ENCODE measurements at regions not wholly inside any gene's neighbourhood (a gene's known extent, or its start where the extent isn't known, plus 50 kb on each side); places are given as distances from the start of the nearest gene placed in this dataset.

- intact Hi-C loops (cut with DNase I): no loop called here
- Histone ChIP-seq H3K36me3 (replicated peaks in 1 of 2; ENCODE audit: insufficient read depth in 1 of 2, low read depth in 2 of 2) (no peaks in the 10 kb centered on the region), H3K9me3 (no peaks in the 10 kb centered on the region), H3K27me3 (no peaks in the 10 kb centered on the region), H3K4me3 (no peak overlapping the region), H3K4me1 (no peaks in the 10 kb centered on the region), H3K27ac (no peak overlapping the region)
- DNase-seq (no peak), ATAC-seq (no peak)
- no peak for TF ChIP-seq POLR2A (IDR thresholded peaks at IDR 0.05)
- TF ChIP-seq CTCF (IDR thresholded peaks at IDR 0.05): no peak
- 61 to 76% methylated on average over 3 of the region's 3 CpGs for WGBS, 2 donors
Observed at GRCh38 chr3:22606938-22607337, 596.2 kb upstream of the UBE2E2 start.

- 90 to 92% methylated on average over 4 of the region's 4 CpGs for WGBS, 2 donors
- ATAC-seq: no peak
- intact Hi-C loops (cut with DNase I): no loop called here
- H3K27ac ChIP-seq: no peak overlapping the region
- DNase-seq: no peak
- no peaks in the 10 kb centered on the region for H3K9me3 ChIP-seq
- no peaks in the 10 kb centered on the region for H3K36me3 ChIP-seq (replicated peaks in 1 of 2; ENCODE audit: insufficient read depth in 1 of 2, low read depth in 2 of 2)
- no peaks in the 10 kb centered on the region for H3K4me1 ChIP-seq
- no peaks in the 10 kb centered on the region for H3K27me3 ChIP-seq
- no peak overlapping the region for H3K4me3 ChIP-seq
- TF ChIP-seq CTCF (IDR thresholded peaks at IDR 0.05) (no peak), POLR2A (IDR thresholded peaks at IDR 0.05) (no peak)
Observed at GRCh38 chr3:22608093-22608492, 595.0 kb upstream of the UBE2E2 start.

GRCh38 chr3:22608721-22609120 is 594.4 kb upstream of the UBE2E2 start:
- Histone ChIP-seq H3K36me3 (replicated peaks in 1 of 2; ENCODE audit: insufficient read depth in 1 of 2, low read depth in 2 of 2) (no peaks in the 10 kb centered on the region), H3K27ac (no peak overlapping the region), H3K9me3 (no peaks in the 10 kb centered on the region), H3K4me3 (no peak overlapping the region), H3K27me3 (no peaks in the 10 kb centered on the region), H3K4me1 (no peaks in the 10 kb centered on the region)
- no peak for DNase-seq
- TF ChIP-seq CTCF (IDR thresholded peaks at IDR 0.05): no peak
- TF ChIP-seq POLR2A (IDR thresholded peaks at IDR 0.05): no peak
- no peak for ATAC-seq
- WGBS, 2 donors: 83 to 86% methylated on average over 2 of the region's 2 CpGs
- intact Hi-C loops (cut with DNase I): no loop called here

- DNase-seq (no peak), ATAC-seq (no peak)
- Histone ChIP-seq H3K27ac (no peak overlapping the region), H3K27me3 (no peaks in the 10 kb centered on the region), H3K9me3 (no peaks in the 10 kb centered on the region), H3K36me3 (replicated peaks in 1 of 2; ENCODE audit: insufficient read depth in 1 of 2, low read depth in 2 of 2) (no peaks in the 10 kb centered on the region), H3K4me3 (no peak overlapping the region), H3K4me1 (no peaks in the 10 kb centered on the region)
- TF ChIP-seq CTCF (IDR thresholded peaks at IDR 0.05) (no peak), POLR2A (IDR thresholded peaks at IDR 0.05) (no peak)
- 79 to 83% methylated on average over 1 of the region's 1 CpG for WGBS, 2 donors
- intact Hi-C loops (cut with DNase I): no loop called here
Observed at GRCh38 chr3:22609139-22609538, 594.0 kb upstream of the UBE2E2 start.

GRCh38 chr3:22612927-22613326 is 590.2 kb upstream of the UBE2E2 start:
- H3K27ac ChIP-seq: no peak overlapping the region
- DNase-seq (no peak), ATAC-seq (no peak)
- no peak overlapping the region for H3K4me3 ChIP-seq
- no peaks in the 10 kb centered on the region for H3K9me3 ChIP-seq
- intact Hi-C loops (cut with DNase I): no loop called here
- no peaks in the 10 kb centered on the region for H3K27me3 ChIP-seq
- no peaks in the 10 kb centered on the region for H3K36me3 ChIP-seq (replicated peaks in 1 of 2; ENCODE audit: insufficient read depth in 1 of 2, low read depth in 2 of 2)
- TF ChIP-seq POLR2A (IDR thresholded peaks at IDR 0.05) (no peak), CTCF (IDR thresholded peaks at IDR 0.05) (no peak)
- WGBS, 2 donors: 29 to 32% methylated on average over 4 of the region's 4 CpGs
- no peaks in the 10 kb centered on the region for H3K4me1 ChIP-seq
